ENCODE measurements at regions not wholly inside any gene's neighbourhood (a gene's known extent, or its start where the extent isn't known, plus 50 kb on each side); places are given as distances from the start of the nearest gene placed in this dataset.

GRCh38 chr9:106051545-106051944 is 357.2 kb downstream of the TMEM38B start:
- no peak for DNase-seq (ENCODE audit: low read depth, low spot score)

- no peak for DNase-seq (ENCODE audit: low read depth, low spot score)
Measured at GRCh38 chr9:106052166-106052565, 357.8 kb downstream of the TMEM38B start.

- no peak for DNase-seq (ENCODE audit: low read depth, low spot score)
Measured at GRCh38 chr9:106052735-106053134, 358.4 kb downstream of the TMEM38B start.

- DNase-seq (ENCODE audit: low read depth, low spot score) = no peak
Measured at GRCh38 chr9:106056328-106056727, 362.0 kb downstream of the TMEM38B start.

- no peak for DNase-seq (ENCODE audit: low read depth, low spot score)
Measured at GRCh38 chr9:106058460-106058859, 364.1 kb downstream of the TMEM38B start.

GRCh38 chr9:106059886-106060285 is 365.5 kb downstream of the TMEM38B start:
- DNase-seq (ENCODE audit: low read depth, low spot score) = no peak

- DNase-seq (ENCODE audit: low read depth, low spot score) = no peak
Measured at GRCh38 chr9:106060885-106061284, 366.5 kb downstream of the TMEM38B start.

- no peak for DNase-seq (ENCODE audit: low read depth, low spot score)
Measured at GRCh38 chr9:106062250-106062649, 367.9 kb downstream of the TMEM38B start.

- DNase-seq (ENCODE audit: low read depth, low spot score) = no peak
Measured at GRCh38 chr9:106065136-106065535, 370.8 kb downstream of the TMEM38B start.

GRCh38 chr9:106065579-106066214 is 371.4 kb downstream of the TMEM38B start:
- DNase-seq (ENCODE audit: low read depth, low spot score) = no peak

GRCh38 chr9:106066940-106067524 is 372.7 kb downstream of the TMEM38B start:
- DNase-seq (ENCODE audit: low read depth, low spot score) = no peak

GRCh38 chr9:106069241-106069640 is 374.9 kb downstream of the TMEM38B start:
- no peak for DNase-seq (ENCODE audit: low read depth, low spot score)

- DNase-seq (ENCODE audit: low read depth, low spot score) = no peak
Measured at GRCh38 chr9:106072421-106072820, 378.1 kb downstream of the TMEM38B start.

GRCh38 chr9:106074006-106074405 is 379.7 kb downstream of the TMEM38B start:
- DNase-seq (ENCODE audit: low read depth, low spot score) = no peak

- DNase-seq (ENCODE audit: low read depth, low spot score) = no peak
Measured at GRCh38 chr9:106075236-106075959, 381.1 kb downstream of the TMEM38B start.

GRCh38 chr9:106075960-106076327 is 381.6 kb downstream of the TMEM38B start:
- no peak for DNase-seq (ENCODE audit: low read depth, low spot score)

GRCh38 chr9:106076711-106077110 is 382.4 kb downstream of the TMEM38B start:
- no peak for DNase-seq (ENCODE audit: low read depth, low spot score)

GRCh38 chr9:106077731-106078130 is 383.4 kb downstream of the TMEM38B start:
- DNase-seq (ENCODE audit: low read depth, low spot score) = no peak

GRCh38 chr9:106082621-106083020 is 388.3 kb downstream of the TMEM38B start:
- no peak for DNase-seq (ENCODE audit: low read depth, low spot score)

GRCh38 chr9:106084702-106085101 is 390.4 kb downstream of the TMEM38B start:
- no peak for DNase-seq (ENCODE audit: low read depth, low spot score)

GRCh38 chr9:106085479-106085878 is 391.1 kb downstream of the TMEM38B start:
- DNase-seq (ENCODE audit: low read depth, low spot score) = no peak

- DNase-seq (ENCODE audit: low read depth, low spot score) = no peak
Measured at GRCh38 chr9:106092083-106092482, 397.7 kb downstream of the TMEM38B start.

- no peak for DNase-seq (ENCODE audit: low read depth, low spot score)
Measured at GRCh38 chr9:106102821-106103220, 408.5 kb downstream of the TMEM38B start.
